ENCODE measurements at regions not wholly inside any gene's neighbourhood (a gene's known extent, or its start where the extent isn't known, plus 50 kb on each side); places are given as distances from the start of the nearest gene placed in this dataset.

DNA sequence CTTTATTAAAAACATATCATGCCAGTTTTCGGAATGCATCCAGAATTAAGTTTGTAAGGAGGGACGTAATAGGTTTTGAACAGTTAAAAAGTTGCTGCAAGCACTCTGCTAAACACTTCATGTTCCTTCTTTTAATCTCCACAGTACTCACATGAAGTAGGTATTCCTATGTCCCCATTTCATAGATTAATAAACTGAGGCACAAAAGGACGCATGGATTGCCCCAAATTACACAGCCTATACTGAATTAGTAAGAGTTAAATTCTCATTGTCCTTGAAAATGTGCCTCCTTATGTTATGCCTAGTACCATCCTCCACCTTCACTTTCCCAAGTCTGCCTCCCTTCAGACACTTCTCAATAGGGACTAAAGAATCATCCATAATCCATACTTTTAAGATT is 358.9 kb upstream of the ATP5MC3 start:
- CTCF ChIA-PET (ENCODE audit: partially characterized antibody): interaction anchor here (0.9 kb wide), 1 partner anchor 105 kb away, joined by 3 read pairs; no protein-coding TSS in a partner anchor
- H2BK20ac ChIP-seq (ENCODE audit: low read length): no peak overlapping the region
- no peak overlapping the region for H2BK12ac ChIP-seq (ENCODE audit: low read depth, low read length)
- TF ChIP-seq MAFK (IDR thresholded peaks at IDR 0.05; ENCODE audit: low read depth, low read length) (no peak), SP2 (IDR thresholded peaks at IDR 0.05; ENCODE audit: low read length) (no peak), MAX (IDR thresholded peaks at IDR 0.05) (no peak), ASH2L (IDR thresholded peaks at IDR 0.05; ENCODE audit: low read length) (no peak), BCL11A (IDR thresholded peaks at IDR 0.05; ENCODE audit: low read depth in 2 of 2, low read length in 2 of 2) (no peak), CBX8 (IDR thresholded peaks at IDR 0.05; ENCODE audit: borderline replicate concordance, low read depth, low read length) (no peak), USF2 (IDR thresholded peaks at IDR 0.05; ENCODE audit: low read length) (no peak), KDM1A (IDR thresholded peaks at IDR 0.05; ENCODE audit: borderline replicate concordance, low read length) (no peak), HDAC2 (IDR thresholded peaks at IDR 0.05; ENCODE audit: borderline replicate concordance in 1 of 2, low read depth in 2 of 2, low read length in 2 of 2) (no peak), PHF8 (conservative IDR thresholded peaks at IDR 0.05; ENCODE audit: low read depth, low read length) (no peak)
- TF ChIP-seq, protein P1, sequence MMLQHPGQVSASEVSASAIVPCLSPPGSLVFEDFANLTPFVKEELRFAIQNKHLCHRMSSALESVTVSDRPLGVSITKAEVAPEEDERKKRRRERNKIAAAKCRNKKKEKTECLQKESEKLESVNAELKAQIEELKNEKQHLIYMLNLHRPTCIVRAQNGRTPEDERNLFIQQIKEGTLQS (IDR thresholded peaks at IDR 0.05; ENCODE audit: insufficient read depth, low read depth, low read length): no peak

More for the DNA sequence above, 358.9 kb upstream of the ATP5MC3 start:
- Histone ChIP-seq H3K79me1 (ENCODE audit: low read depth, low read length) (no peaks in the 10 kb centered on the region), H3K18ac (ENCODE audit: extremely low read depth, low read length) (no peak overlapping the region), H3K79me2 (ENCODE audit: control insufficient read depth in 1 of 2, insufficient read depth in 2 of 2, low read length in 2 of 2) (no peaks in the 10 kb centered on the region), H3K23me2 (ENCODE audit: low read depth, low read length) (no peaks in the 10 kb centered on the region), H2BK120ac (replicated peaks; ENCODE audit: low read depth, low read length) (no peak overlapping the region), H4K8ac (ENCODE audit: extremely low read depth, insufficient read depth, low read length) (no peak overlapping the region), H2BK15ac (ENCODE audit: low read length) (no peak overlapping the region), H3K27me3 (replicated peaks in 1 of 4; ENCODE audit: control insufficient read depth in 3 of 4, extremely low read depth in 1 of 4, insufficient read depth in 3 of 4, low read length in 3 of 4) (no peaks in the 10 kb centered on the region), H3K36me3 (ENCODE audit: control insufficient read depth in 2 of 4, insufficient read depth in 4 of 4, low read length in 3 of 4) (no peaks in the 10 kb centered on the region), H3K14ac (ENCODE audit: insufficient read length) (no peak overlapping the region), H3K4me1 (replicated peaks in 1 of 4; ENCODE audit: control insufficient read depth in 3 of 4, insufficient read depth in 4 of 4, low read length in 3 of 4) (no peaks in the 10 kb centered on the region), H3K9me3 (ENCODE audit: insufficient read depth in 2 of 2, low read depth in 1 of 2, low read length in 1 of 2) (no peaks in the 10 kb centered on the region; a peak in 1 of 4 replicates), H3K23ac (ENCODE audit: insufficient read length) (no peak overlapping the region), H4K5ac (ENCODE audit: insufficient read length, low read depth, low read length) (no peak overlapping the region), H4K91ac (replicated peaks; ENCODE audit: insufficient read length, low read length) (no peak overlapping the region), H3K4me3 (ENCODE audit: extremely low read depth in 1 of 4, insufficient read depth in 2 of 4, low read depth in 3 of 4, low read length in 4 of 4) (no peak overlapping the region), H3K56ac (replicated peaks; ENCODE audit: insufficient read length, low read depth, low read length) (no peak overlapping the region), H3K4me2 (ENCODE audit: insufficient read depth in 1 of 2, low read depth in 2 of 2, low read length in 2 of 2) (no peak overlapping the region), H3K27ac (ENCODE audit: low read depth, low read length) (no peak overlapping the region), H4K20me1 (replicated peaks in 1 of 2; ENCODE audit: control insufficient read depth in 1 of 2, insufficient read depth in 2 of 2, low read length in 2 of 2) (no peaks in the 10 kb centered on the region), H2AFZ (ENCODE audit: low read length) (no peak overlapping the region), H2AK5ac (ENCODE audit: low read depth, low read length) (no peak overlapping the region), H2BK5ac (ENCODE audit: low read depth, low read length) (no peak overlapping the region), H3K4ac (replicated peaks; ENCODE audit: insufficient read length, low read depth, low read length) (no peak overlapping the region), H3K9ac (replicated peaks in 1 of 4; ENCODE audit: extremely low read depth in 1 of 4, low read depth in 3 of 4, low read length in 3 of 4) (no peak overlapping the region)
- no peak for FAIRE-seq
- POLR2A ChIA-PET (ENCODE audit: partially characterized antibody): no interaction called here
- DNase-seq (ENCODE audit: low read depth in 1 of 2, low spot score in 2 of 2): no peak
- WGBS, 2 experiments (ENCODE audit: extremely low coverage in 1 of 2, insufficient coverage in 1 of 2, insufficient read length in 1 of 2, insufficient replicate concordance in 2 of 2, low coverage in 1 of 2, low lambda C conversion rate in 2 of 2, missing lambda C conversion rate in 1 of 2): 95% methylated on average over 3 of the region's 3 CpGs; no CpG with 5 or more reads in 1 of the 2 experiments

All from H1 (cell line).